Gastrocnemius medialis (tissue), 4 donors: ENCODE measurements at regions not wholly inside any gene's neighbourhood (a gene's known extent, or its start where the extent isn't known, plus 50 kb on each side); places are given as distances from the start of the nearest gene placed in this dataset.

Experiments
- ATAC-seq, 2 donors: fragments of 150-250 bp; one replicate each; pipeline ENCODE4 v1.9.1; 2016
- DNase-seq, 2 donors: peaks; one replicate each; pipeline ENCODE4 v3.0.0-alpha.2; 2019
- H3K27ac ChIP-seq, 4 donors: fragments of 200-600 bp; sonication (generic); 1 replicate in 1 of 4; 2 replicates in 3 of 4; pipeline ENCODE4 v1.5.1; 2016 to 2018; ENCODE audit warnings: mild to moderate bottlenecking in 2 of 4, moderate library complexity in 1 of 4
- H3K27me3 ChIP-seq, 3 donors: fragments of 200-600 bp; sonication (generic) in 2 of 3; 1 replicate in 1 of 3; 2 replicates in 2 of 3; pipeline versions ENCODE4 v1.5.1 to v1.6.0; 2016 to 2019; ENCODE audit warnings: mild to moderate bottlenecking in 1 of 3, moderate library complexity in 1 of 3
- H3K36me3 ChIP-seq, 2 donors: fragments of 200-600 bp; sonication (generic) in 1 of 2; one replicate each; pipeline ENCODE4 v1.5.1; 2017 to 2018
- H3K4me1 ChIP-seq, 2 donors: fragments of 200-600 bp; sonication (generic) in 1 of 2; one replicate each; pipeline ENCODE4 v1.5.1; 2016 to 2017; ENCODE audit warnings: mild to moderate bottlenecking in 2 of 2
- H3K4me3 ChIP-seq, 4 donors: fragments of 200-600 bp; sonication (generic) in 3 of 4; 1 replicate in 1 of 4; 2 replicates in 3 of 4; pipeline ENCODE4 v1.5.1; 2016 to 2019; ENCODE audit warnings: mild to moderate bottlenecking in 2 of 4
- H3K9me3 ChIP-seq, 3 donors: fragments of 200-600 bp; sonication (generic) in 2 of 3; 1 replicate in 1 of 3; 2 replicates in 2 of 3; pipeline ENCODE4 v1.5.1; 2016 to 2019
- CTCF ChIP-seq, 5 experiments: fragments of 450-650 bp in 3 of 5; fragments of 200-600 bp in 2 of 5; sonication (generic) in 2 of 5; IDR thresholded peaks in 4 of 5; conservative IDR thresholded peaks in 1 of 5; 1 replicate in 4 of 5; 2 replicates in 1 of 5; pipeline ENCODE4 v1.5.1; 2016 to 2019; ENCODE audit warnings: antibody characterized with exemption in 5 of 5, mild to moderate bottlenecking in 3 of 5, moderate library complexity in 3 of 5
- POLR2A ChIP-seq, 2 donors: fragments of 450-650 bp; IDR thresholded peaks; one replicate each; pipeline ENCODE4 v1.6.1; 2017; ENCODE audit warnings: antibody characterized with exemption in 2 of 2, mild to moderate bottlenecking in 2 of 2, moderate library complexity in 2 of 2
- in situ Hi-C, 4 donors: fragments of 200-750 bp; cut with MboI; loops; one replicate each; pipeline versions ENCODE4 v1.15.0 to v1.8.0; 2017; ENCODE audit warnings: low sequenced_read_pairs in 4 of 4
- intact Hi-C: fragments of 100-400 bp; cut with DNase I; formaldehyde crosslinking; loops from one replicate; pipeline ENCODE4 v1.15.1; 2023; ENCODE audit warnings: low total_unique reads

DNA sequence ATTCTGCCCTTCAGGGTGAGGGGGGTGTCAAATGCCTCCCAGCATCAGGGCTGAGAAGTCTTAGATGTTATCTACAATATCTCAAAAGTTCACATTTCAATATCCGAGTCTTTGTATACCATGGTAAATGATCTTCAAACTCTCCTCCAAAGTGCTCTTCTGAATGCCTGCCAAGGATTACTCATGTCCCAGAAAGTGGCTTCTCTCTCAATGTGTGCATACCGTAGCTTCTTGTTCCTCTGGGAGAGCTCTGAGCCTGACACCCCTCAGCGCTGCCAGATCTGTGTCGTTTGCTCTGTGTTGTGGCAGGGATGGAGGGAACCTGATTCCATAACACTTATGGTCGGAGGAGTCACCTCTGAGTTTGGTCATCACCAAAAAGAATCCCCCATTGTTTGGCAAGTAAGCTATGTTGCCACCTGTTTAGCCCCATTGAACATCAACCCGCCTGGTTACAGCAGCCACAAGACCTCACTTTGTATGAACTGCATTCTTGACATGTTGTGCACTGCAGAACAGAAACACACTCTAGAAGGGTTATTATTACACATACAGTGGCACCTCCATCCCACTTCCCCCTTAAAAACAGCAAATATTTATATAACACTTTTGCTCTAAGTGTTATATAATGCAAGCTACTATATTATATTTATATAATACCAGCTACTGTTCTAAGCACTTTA is 163.1 kb upstream of the MIR17HG start:
- Histone ChIP-seq H3K4me3 (no peak overlapping the region), H3K27ac (no peak overlapping the region), H3K9me3 (no peaks in the 10 kb centered on the region), H3K4me1 (no peaks in the 10 kb centered on the region), H3K36me3 (no peaks in the 10 kb centered on the region), H3K27me3 (no peaks in the 10 kb centered on the region)
- no peak for ATAC-seq
- in situ Hi-C loops (loop anchor here in 1 of 4 donors (10.0 kb wide), 1 partner anchor 50 kb away; no protein-coding TSS in a partner anchor), intact Hi-C loops (no loop called here)
- no peak for DNase-seq
- TF ChIP-seq POLR2A (IDR thresholded peaks at IDR 0.05) (no peak), CTCF (IDR thresholded peaks at IDR 0.05 in 4 of 5, conservative IDR thresholded peaks at IDR 0.05 in 1 of 5) (no peak)

GRCh38 chr13:91185294-91185863 is 162.1 kb upstream of the MIR17HG start:
- TF ChIP-seq POLR2A (IDR thresholded peaks at IDR 0.05): no peak
- no peak for TF ChIP-seq CTCF (IDR thresholded peaks at IDR 0.05 in 4 of 5, conservative IDR thresholded peaks at IDR 0.05 in 1 of 5)
- no peaks in the 10 kb centered on the region for H3K36me3 ChIP-seq
- H3K4me1 ChIP-seq: no peaks in the 10 kb centered on the region
- no peak overlapping the region for H3K27ac ChIP-seq
- H3K27me3 ChIP-seq: no peaks in the 10 kb centered on the region
- in situ Hi-C loops (loop anchor here in 1 of 4 donors (10.0 kb wide), 1 partner anchor 51 kb away; no protein-coding TSS in a partner anchor), intact Hi-C loops (loop anchor here (1.0 kb wide), 1 partner anchor 51 kb away; no protein-coding TSS in a partner anchor)
- ATAC-seq: no peak
- no peak overlapping the region for H3K4me3 ChIP-seq
- DNase-seq: no peak
- H3K9me3 ChIP-seq: no peaks in the 10 kb centered on the region

- no peaks in the 10 kb centered on the region for H3K27me3 ChIP-seq
- H3K4me3 ChIP-seq: no peak overlapping the region
- no peaks in the 10 kb centered on the region for H3K36me3 ChIP-seq
- in situ Hi-C loops: loop anchor here in 1 of 4 donors (10.0 kb wide), 1 partner anchor 53 kb away; no protein-coding TSS in a partner anchor
- intact Hi-C loops: no loop called here
- no peak for TF ChIP-seq POLR2A (IDR thresholded peaks at IDR 0.05)
- no peak for TF ChIP-seq CTCF (IDR thresholded peaks at IDR 0.05 in 4 of 5, conservative IDR thresholded peaks at IDR 0.05 in 1 of 5)
- H3K4me1 ChIP-seq: no peaks in the 10 kb centered on the region
- no peaks in the 10 kb centered on the region for H3K9me3 ChIP-seq
- ATAC-seq: no peak
- DNase-seq: no peak
- no peak overlapping the region for H3K27ac ChIP-seq
These were observed 160.0 kb upstream of the MIR17HG start for GRCh38 chr13:91187522-91187921.

DNA sequence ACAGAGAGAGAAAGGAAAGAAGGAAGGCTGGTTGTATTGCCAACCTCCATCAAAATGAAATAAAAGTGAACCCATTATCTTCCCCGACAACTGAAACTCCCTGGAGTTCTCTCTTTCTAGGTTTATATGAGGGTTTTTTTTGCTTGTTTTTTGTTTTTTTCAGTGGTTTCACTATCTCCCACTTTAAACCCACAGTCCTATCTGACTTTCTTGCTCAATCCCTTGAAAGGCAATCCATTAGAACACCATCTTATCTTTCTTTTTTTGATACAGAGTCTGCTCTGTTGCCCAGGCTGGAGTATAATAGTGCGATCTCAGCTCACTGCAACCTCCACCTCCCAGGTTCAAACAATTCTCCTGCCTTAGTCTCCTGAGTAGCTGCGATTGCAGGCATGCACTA is 158.0 kb upstream of the MIR17HG start:
- Histone ChIP-seq H3K9me3 (no peaks in the 10 kb centered on the region), H3K4me3 (no peak overlapping the region), H3K4me1 (no peaks in the 10 kb centered on the region), H3K27me3 (no peaks in the 10 kb centered on the region), H3K27ac (no peak overlapping the region), H3K36me3 (no peaks in the 10 kb centered on the region)
- TF ChIP-seq CTCF (IDR thresholded peaks at IDR 0.05 in 4 of 5, conservative IDR thresholded peaks at IDR 0.05 in 1 of 5) (no peak), POLR2A (IDR thresholded peaks at IDR 0.05) (no peak)
- ATAC-seq (no peak), DNase-seq (no peak)
- intact Hi-C loops (no loop called here), in situ Hi-C loops (loop anchor here in 1 of 4 donors (10.0 kb wide), 1 partner anchor 55 kb away; no protein-coding TSS in a partner anchor)
